ENCODE measurements at regions not wholly inside any gene's neighbourhood (a gene's known extent, or its start where the extent isn't known, plus 50 kb on each side); places are given as distances from the start of the nearest gene placed in this dataset.

DNA sequence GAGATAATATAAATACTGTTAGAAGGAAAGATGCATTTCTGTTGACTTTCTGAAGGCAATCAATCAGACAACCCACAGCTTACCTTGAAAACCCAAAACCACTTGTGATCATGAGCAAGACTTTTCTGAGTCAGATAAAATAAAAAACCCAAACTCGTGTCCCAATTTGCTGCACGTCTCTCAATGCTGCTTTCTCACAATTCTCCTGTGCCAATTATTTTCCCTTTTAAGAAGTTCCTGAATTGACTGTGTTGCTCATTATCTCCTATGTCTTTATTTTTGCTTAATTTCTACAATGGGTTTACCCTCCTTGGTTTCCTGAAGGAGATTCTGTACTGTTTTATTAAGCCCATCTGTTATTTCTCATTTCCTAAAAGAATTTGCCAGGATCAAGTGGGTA lies 1891.9 kb upstream of the PCDH10 start:
- H3K4me3 ChIP-seq, result no peak overlapping the region
- ATAC-seq, result no peak
- TF ChIP-seq, protein P1, sequence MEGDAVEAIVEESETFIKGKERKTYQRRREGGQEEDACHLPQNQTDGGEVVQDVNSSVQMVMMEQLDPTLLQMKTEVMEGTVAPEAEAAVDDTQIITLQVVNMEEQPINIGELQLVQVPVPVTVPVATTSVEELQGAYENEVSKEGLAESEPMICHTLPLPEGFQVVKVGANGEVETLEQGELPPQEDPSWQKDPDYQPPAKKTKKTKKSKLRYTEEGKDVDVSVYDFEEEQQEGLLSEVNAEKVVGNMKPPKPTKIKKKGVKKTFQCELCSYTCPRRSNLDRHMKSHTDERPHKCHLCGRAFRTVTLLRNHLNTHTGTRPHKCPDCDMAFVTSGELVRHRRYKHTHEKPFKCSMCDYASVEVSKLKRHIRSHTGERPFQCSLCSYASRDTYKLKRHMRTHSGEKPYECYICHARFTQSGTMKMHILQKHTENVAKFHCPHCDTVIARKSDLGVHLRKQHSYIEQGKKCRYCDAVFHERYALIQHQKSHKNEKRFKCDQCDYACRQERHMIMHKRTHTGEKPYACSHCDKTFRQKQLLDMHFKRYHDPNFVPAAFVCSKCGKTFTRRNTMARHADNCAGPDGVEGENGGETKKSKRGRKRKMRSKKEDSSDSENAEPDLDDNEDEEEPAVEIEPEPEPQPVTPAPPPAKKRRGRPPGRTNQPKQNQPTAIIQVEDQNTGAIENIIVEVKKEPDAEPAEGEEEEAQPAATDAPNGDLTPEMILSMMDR (IDR thresholded peaks at IDR 0.05), result no peak
- H3K9me3 ChIP-seq, result no peaks in the 10 kb centered on the region
- no peak for DNase-seq
- no peaks in the 10 kb centered on the region for H3K4me1 ChIP-seq
- intact Hi-C loops (cut with DNase I), result no loop called here
- H3K27me3 ChIP-seq (ENCODE audit: low read depth), result no peaks in the 10 kb centered on the region
- no peaks in the 10 kb centered on the region for H3K36me3 ChIP-seq
- H3K27ac ChIP-seq, result no peak overlapping the region

DNA sequence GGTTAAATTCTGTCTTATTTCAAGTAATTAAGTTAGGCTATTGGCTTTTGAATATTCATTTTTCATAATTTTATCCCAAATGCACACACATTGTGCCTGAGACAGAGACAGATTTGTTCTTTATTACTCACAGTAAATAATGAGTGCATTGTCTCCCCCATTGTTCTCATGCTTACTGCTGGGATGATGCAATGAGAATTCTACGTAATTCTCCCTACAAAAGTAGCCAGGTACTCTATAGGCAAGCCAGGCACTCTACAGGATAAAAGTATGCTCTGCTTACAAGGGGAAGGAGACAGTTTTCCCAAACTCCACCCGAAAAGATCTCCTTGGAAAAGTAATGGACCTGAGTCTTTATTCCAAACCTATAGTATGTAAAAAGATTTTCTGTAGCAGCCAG lies 1890.7 kb upstream of the PCDH10 start:
- DNase-seq, result no peak

DNA sequence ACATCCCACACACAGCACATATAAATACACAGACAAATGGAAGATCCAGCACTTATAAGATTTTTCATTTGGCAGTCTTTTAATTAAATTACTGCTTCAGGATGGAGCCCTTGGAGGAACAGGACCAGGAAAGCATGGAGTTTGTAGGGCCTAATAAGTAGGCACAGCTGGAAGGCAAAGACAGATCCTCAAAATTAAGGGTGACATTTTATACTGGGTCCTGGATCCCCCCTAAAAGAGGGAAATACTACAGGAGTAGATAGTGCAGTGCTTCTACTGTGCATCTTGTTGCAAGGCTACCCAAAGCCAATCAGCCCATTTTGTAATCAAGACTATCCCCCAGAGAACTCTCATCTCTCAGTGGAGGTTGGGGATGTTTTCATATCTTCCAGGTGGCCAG lies 1860.7 kb upstream of the PCDH10 start:
- H3K36me3 ChIP-seq, result no peaks in the 10 kb centered on the region
- no peak overlapping the region for H3K27ac ChIP-seq
- no peak for ATAC-seq
- TF ChIP-seq, protein P1 (IDR thresholded peaks at IDR 0.05), result no peak
- no peaks in the 10 kb centered on the region for H3K4me1 ChIP-seq
- H3K4me3 ChIP-seq, result no peak overlapping the region
- DNase-seq, result no peak
- H3K27me3 ChIP-seq (ENCODE audit: low read depth), result no peaks in the 10 kb centered on the region
- H3K9me3 ChIP-seq, result no peaks in the 10 kb centered on the region
- intact Hi-C loops (cut with DNase I), result no loop called here

More for the DNA sequence above, 1890.7 kb upstream of the PCDH10 start:
- H3K36me3 ChIP-seq, result no peaks in the 10 kb centered on the region
- intact Hi-C loops (cut with DNase I), result no loop called here
- no peak overlapping the region for H3K4me3 ChIP-seq
- H3K9me3 ChIP-seq, result no peaks in the 10 kb centered on the region
- H3K4me1 ChIP-seq, result no peaks in the 10 kb centered on the region
- no peak for ATAC-seq
- TF ChIP-seq, protein P1 (IDR thresholded peaks at IDR 0.05), result no peak
- H3K27me3 ChIP-seq (ENCODE audit: low read depth), result no peaks in the 10 kb centered on the region
- H3K27ac ChIP-seq, result no peak overlapping the region

DNA sequence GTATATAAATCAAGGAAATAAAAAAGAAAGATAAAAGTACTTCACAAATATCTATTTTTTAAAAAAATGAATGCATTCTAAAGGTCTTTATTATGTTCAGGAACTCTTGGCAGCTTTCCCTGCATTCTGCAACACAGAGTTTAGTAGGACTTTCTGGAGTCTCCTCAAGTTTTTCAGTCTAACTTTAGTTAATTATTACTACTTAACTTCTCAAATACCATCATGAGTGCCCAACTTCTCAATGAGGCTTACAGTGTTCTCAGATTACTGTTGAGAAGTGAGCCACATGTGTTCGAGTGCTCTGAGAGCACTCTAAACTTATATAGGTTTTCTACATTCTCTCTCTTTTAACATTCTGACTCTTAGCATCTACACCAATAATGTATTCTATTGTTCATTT lies 1852.9 kb upstream of the PCDH10 start:
- TF ChIP-seq, protein P1 (IDR thresholded peaks at IDR 0.05), result no peak
- Histone ChIP-seq H3K4me1 (no peaks in the 10 kb centered on the region), H3K36me3 (no peaks in the 10 kb centered on the region), H3K27ac (no peak overlapping the region), H3K27me3 (ENCODE audit: low read depth) (no peaks in the 10 kb centered on the region), H3K4me3 (no peak overlapping the region), H3K9me3 (no peaks in the 10 kb centered on the region)
- ATAC-seq, result peak; percentile 73
- intact Hi-C loops (cut with DNase I), result no loop called here
- no peak for DNase-seq

DNA sequence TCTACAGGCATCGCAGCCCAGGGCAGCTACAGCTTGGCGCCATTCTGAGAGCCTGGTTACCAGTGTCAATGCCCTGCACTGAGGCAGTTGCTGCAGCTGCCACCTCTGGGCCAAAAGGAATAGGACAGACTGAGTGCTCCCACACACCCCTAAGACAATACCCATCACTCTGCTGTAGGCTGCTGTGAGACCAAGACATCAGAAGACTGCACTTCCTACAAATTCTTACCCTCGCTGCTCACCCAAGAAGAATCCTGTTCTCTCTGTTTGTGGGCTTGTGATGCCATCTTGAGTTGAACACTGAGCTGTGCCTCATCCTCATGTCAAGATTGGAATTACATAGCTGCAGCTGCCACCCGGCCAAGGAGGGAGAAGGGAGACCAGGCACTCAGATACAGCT lies 1847.0 kb upstream of the PCDH10 start:
- peak in 1 of 2 donors; percentile 37 for ATAC-seq
- Histone ChIP-seq H3K4me3 (no peak overlapping the region), H3K4me1 (no peaks in the 10 kb centered on the region), H3K27ac (no peak overlapping the region), H3K9me3 (no peaks in the 10 kb centered on the region), H3K36me3 (no peaks in the 10 kb centered on the region), H3K27me3 (ENCODE audit: low read depth) (no peaks in the 10 kb centered on the region)
- DNase-seq, result no peak
- TF ChIP-seq, protein P1 (IDR thresholded peaks at IDR 0.05), result no peak
- intact Hi-C loops (cut with DNase I), result no loop called here

DNA sequence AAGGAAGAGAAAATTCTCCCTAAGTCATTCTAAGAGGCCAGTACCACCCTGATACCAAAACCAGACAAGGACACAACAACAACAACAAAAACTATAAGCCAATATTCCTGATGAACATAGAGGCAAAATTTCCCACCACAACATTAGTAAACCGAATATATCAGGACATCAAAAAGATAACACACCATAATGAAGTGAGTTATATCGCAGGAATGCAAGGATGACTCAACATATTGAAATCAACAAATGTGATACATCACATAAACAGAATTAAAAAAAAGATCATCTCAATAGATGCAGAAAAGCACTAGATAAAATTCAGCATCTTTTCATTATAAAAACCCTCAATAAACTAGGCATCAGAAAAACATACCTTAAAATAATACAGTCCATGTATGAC lies 1844.4 kb upstream of the PCDH10 start:
- H3K36me3 ChIP-seq, result no peaks in the 10 kb centered on the region
- no peaks in the 10 kb centered on the region for H3K4me1 ChIP-seq
- intact Hi-C loops (cut with DNase I), result no loop called here
- no peaks in the 10 kb centered on the region for H3K9me3 ChIP-seq
- H3K27ac ChIP-seq, result no peak overlapping the region
- DNase-seq (no peak), ATAC-seq (no peak)
- no peak overlapping the region for H3K4me3 ChIP-seq
- TF ChIP-seq, protein P1 (IDR thresholded peaks at IDR 0.05), result no peak
- H3K27me3 ChIP-seq (ENCODE audit: low read depth), result no peaks in the 10 kb centered on the region

Measured in lower lobe of right lung (tissue), 2 donors.